SK-N-SH (cell line): ENCODE measurements at regions not wholly inside any gene's neighbourhood (a gene's known extent, or its start where the extent isn't known, plus 50 kb on each side); places are given as distances from the start of the nearest gene placed in this dataset.
A peak's percentile ranks its signal among the peaks of the same experiment; 100 is the strongest.

Source experiments
- CTCF ChIA-PET: fragments of 300-600, 350-600 bp; formaldehyde crosslinking; extraction: SDS; loops from one replicate; lab custom pipeline; 2021; lab: Yijun Ruan, JAX
- POLR2A ChIA-PET: fragments of 350-600 bp; sonication (Branson Sonifier 250); formaldehyde crosslinking; extraction: SDS; loops from one replicate; lab custom pipeline; 2020; ENCODE audit warnings: antibody characterized with exemption, inconsistent platforms; lab: Yijun Ruan, JAX
- DNase-seq: peaks from one replicate; pipeline ENCODE4 v3.0.0; 2012
- H2AFZ ChIP-seq: fragments of 200-600 bp; sonication (generic); 2 replicates; pipeline ENCODE4 v1.8.1; 2016; ENCODE audit warnings: antibody characterized with exemption, mild to moderate bottlenecking, low read depth
- H3F3A ChIP-seq: fragments of 200-600 bp; sonication (generic); replicated peaks from 2 replicates; pipeline ENCODE3; 2016; ENCODE audit warnings: antibody characterized with exemption, mild to moderate bottlenecking; ENCODE audit not compliant: insufficient read depth
- H3K27ac ChIP-seq, 2 experiments: fragments of 200-500 bp in 1 of 2; fragments of 200-600 bp in 1 of 2; sonication (Bioruptor generic) in 1 of 2; sonication (generic), shearing (Covaris generic) in 1 of 2; 2 replicates each; pipeline versions ENCODE4 v1.5.1 to v1.6.1; 2014 to 2016; ENCODE audit warnings: low read depth in 2 of 2, inconsistent platforms in 1 of 2, low read length in 1 of 2, mild to moderate bottlenecking in 1 of 2, mixed read lengths in 1 of 2
- H3K27me3 ChIP-seq: fragments of 200-600 bp; sonication (generic), shearing (Covaris generic); 2 replicates; pipeline ENCODE4 v1.6.1; 2016; ENCODE audit warnings: mixed run types; ENCODE audit not compliant: insufficient read depth
- H3K36me3 ChIP-seq, 2 experiments: fragments of 200-500 bp in 1 of 2; fragments of 200-600 bp in 1 of 2; sonication (Bioruptor generic) in 1 of 2; sonication (generic) in 1 of 2; replicated peaks in 1 of 2; 2 replicates each; pipeline versions ENCODE3 to v1.5.1; 2014 to 2016; ENCODE audit warnings: low read length in 1 of 2, mild to moderate bottlenecking in 1 of 2; ENCODE audit not compliant: insufficient read depth in 2 of 2, control insufficient read depth in 1 of 2
- H3K4me1 ChIP-seq, 2 experiments: fragments of 200-500 bp in 1 of 2; fragments of 200-600 bp in 1 of 2; sonication (Bioruptor generic) in 1 of 2; sonication (generic), shearing (Covaris generic) in 1 of 2; 2 replicates each; pipeline versions ENCODE4 v1.5.1 to v1.6.1; 2014 to 2016; ENCODE audit warnings: low read depth in 1 of 2, low read length in 1 of 2, mixed run types in 1 of 2; ENCODE audit not compliant: insufficient read depth in 2 of 2, control insufficient read depth in 1 of 2
- H3K4me2 ChIP-seq: fragments of 200-600 bp; sonication (generic), shearing (Covaris generic); 2 replicates; pipeline ENCODE4 v1.6.1; 2017; ENCODE audit warnings: mixed run types
- H3K4me3 ChIP-seq, 2 experiments: fragments of 200-500 bp in 1 of 2; fragments of 200-600 bp in 1 of 2; sonication (Bioruptor generic) in 1 of 2; sonication (generic), shearing (Covaris generic) in 1 of 2; 2 replicates each; pipeline versions ENCODE4 v1.5.1 to v1.8.1; 2014 to 2016; ENCODE audit warnings: low read depth in 2 of 2, inconsistent platforms in 1 of 2, low read length in 1 of 2, mild to moderate bottlenecking in 1 of 2, mixed read lengths in 1 of 2, moderate library complexity in 1 of 2
- H3K79me2 ChIP-seq: fragments of 200-600 bp; sonication (generic); 2 replicates; pipeline ENCODE4 v1.8.1; 2017; ENCODE audit warnings: mild to moderate bottlenecking; ENCODE audit not compliant: insufficient read depth
- H3K9ac ChIP-seq: fragments of 200-600 bp; sonication (generic); 2 replicates; pipeline ENCODE4 v1.6.1; 2017; ENCODE audit warnings: mixed run types
- H3K9me2 ChIP-seq: fragments of 200-600 bp; sonication (generic); 2 replicates; pipeline ENCODE4 v1.6.1; 2017; ENCODE audit warnings: mixed run types
- H3K9me3 ChIP-seq: fragments of 200-600 bp; sonication (generic); 2 replicates; pipeline ENCODE4 v1.6.1; 2017; ENCODE audit warnings: mixed run types, mild to moderate bottlenecking, moderate library complexity
- H4K20me1 ChIP-seq: fragments of 200-600 bp; sonication (generic); 2 replicates; pipeline ENCODE4 v1.6.1; 2017; ENCODE audit warnings: mild to moderate bottlenecking, mixed run types; ENCODE audit not compliant: insufficient read depth
- ELF1 ChIP-seq: IDR thresholded peaks from 2 replicates; pipeline ENCODE4 v1.4.0; 2012
- EZH2phosphoT487 ChIP-seq: fragments of 200-600 bp; sonication (generic); IDR thresholded peaks from 2 replicates; pipeline ENCODE4 v1.6.1; 2017; ENCODE audit warnings: low read depth, mixed run types, mild to moderate bottlenecking, antibody characterized with exemption, moderate library complexity, borderline replicate concordance
- FOXM1 ChIP-seq: IDR thresholded peaks from 2 replicates; pipeline ENCODE4 v1.4.0; 2012; ENCODE audit warnings: low read depth, mild to moderate bottlenecking
- GABPA ChIP-seq: IDR thresholded peaks from 2 replicates; pipeline ENCODE4 v1.4.0; 2012; ENCODE audit warnings: low read depth, mild to moderate bottlenecking
- GATA2 ChIP-seq: sonication (generic); formaldehyde crosslinking; IDR thresholded peaks from 2 replicates; pipeline ENCODE4 v1.5.0; 2020; ENCODE audit warnings: mild to moderate bottlenecking, missing genetic modification reagents
- IRF3 ChIP-seq: fragments of 150-350 bp; IDR thresholded peaks from 2 replicates; pipeline ENCODE4 v1.6.1; 2016; ENCODE audit warnings: mild to moderate bottlenecking, low read depth, low read length
- JUND ChIP-seq: IDR thresholded peaks from 2 replicates; pipeline ENCODE4 v1.4.0; 2012
- MEF2A ChIP-seq: IDR thresholded peaks from 2 replicates; pipeline ENCODE4 v1.4.0; 2012; ENCODE audit warnings: low read depth, borderline replicate concordance
- MXI1 ChIP-seq: IDR thresholded peaks from 2 replicates; pipeline ENCODE4 v1.6.1; 2012; ENCODE audit warnings: mild to moderate bottlenecking, low read depth, low read length, improper control_type of control experiment
- NFIC ChIP-seq: IDR thresholded peaks from 2 replicates; pipeline ENCODE4 v1.4.0; 2012; ENCODE audit warnings: borderline replicate concordance
- PBX3 ChIP-seq: IDR thresholded peaks from 2 replicates; pipeline ENCODE4; 2012
- RFX5 ChIP-seq: IDR thresholded peaks from 2 replicates; pipeline ENCODE4 v1.6.1; 2012; ENCODE audit warnings: mild to moderate bottlenecking, improper control_type of control experiment, low read length
- SIN3A ChIP-seq: IDR thresholded peaks from 2 replicates; pipeline ENCODE4 v1.6.1; 2012; ENCODE audit warnings: low read depth, mild to moderate bottlenecking, low read length, moderate library complexity, borderline replicate concordance
- SMC3 ChIP-seq: IDR thresholded peaks from 2 replicates; pipeline ENCODE4 v1.6.1; 2012; ENCODE audit warnings: low read depth, low read length, improper control_type of control experiment
- TEAD4 ChIP-seq: IDR thresholded peaks from 2 replicates; pipeline ENCODE4 v1.4.0; 2012; ENCODE audit warnings: mild to moderate bottlenecking, borderline replicate concordance; ENCODE audit not compliant: insufficient read depth
- YY1 ChIP-seq: IDR thresholded peaks from 2 replicates; pipeline ENCODE4 v1.4.0; 2012; ENCODE audit warnings: low read depth, mild to moderate bottlenecking
- WGBS: methylation state at CpG from one replicate; pipeline ENCODE4 v1.1.6; 2017; ENCODE audit warnings: low lambda C conversion rate; 5-methylcytosine and 5-hydroxymethylcytosine counted together
- TF ChIP-seq, protein P1 (sequence below): IDR thresholded peaks from 2 replicates; pipeline ENCODE4 v1.6.1; 2012; ENCODE audit warnings: mild to moderate bottlenecking, low read depth, low read length, moderate library complexity
- TF ChIP-seq, protein P2 (sequence below): IDR thresholded peaks from 2 replicates; pipeline ENCODE4 v1.4.0; 2012; ENCODE audit warnings: low read depth, borderline replicate concordance

DNA sequence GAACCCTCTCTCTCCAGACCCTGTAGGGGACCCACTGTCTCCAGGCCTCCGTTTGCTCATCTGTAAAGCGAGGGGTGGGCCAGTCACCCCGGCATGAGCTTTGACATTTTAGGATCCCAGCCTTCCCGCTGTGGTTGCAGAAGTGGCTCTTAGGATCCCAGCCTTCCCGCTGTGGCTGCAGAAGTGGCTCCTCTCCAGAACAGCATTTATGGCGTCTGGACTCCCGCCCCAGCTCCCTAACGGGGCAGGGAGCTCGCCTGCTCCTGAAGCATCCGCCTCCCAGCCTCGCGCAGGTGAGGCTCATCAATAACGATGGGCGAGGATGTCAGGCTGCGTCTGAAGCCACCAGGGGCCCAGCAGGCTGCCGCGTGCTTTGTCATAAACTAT lies 222.3 kb upstream of the TNRC6C start:
- ChIA-PET POLR2A (interaction anchor here (0.9 to 3.4 kb wide), 5 partner anchors 11 to 222 kb away, joined by 5 to 25 read pairs (median 8); partner anchors contain the start of gene TNRC6C), CTCF (interaction anchor here (2.0 to 4.3 kb wide), 4 partner anchors 10 to 278 kb away, joined by 5 to 26 read pairs (median 11); no protein-coding TSS in a partner anchor)
- Histone ChIP-seq H3K4me3 (no peak overlapping the region), H2AFZ (no peak overlapping the region), H3K4me2 (no peak overlapping the region), H3K36me3 (no peaks in the 10 kb centered on the region), H3K9ac (no peak overlapping the region), H4K20me1 (no peaks in the 10 kb centered on the region), H3F3A (no peaks in the 10 kb centered on the region), H3K27me3 (no peaks in the 10 kb centered on the region), H3K27ac (peak overlapping the region in 1 of 2 experiments; percentile 93; a peak in 2 of 4 replicates), H3K4me1 (peaks cover 12 to 35% of the 10 kb centered on the region in 2 experiments; a peak in 3 of 4 replicates), H3K9me2 (no peaks in the 10 kb centered on the region), H3K79me2 (no peaks in the 10 kb centered on the region), H3K9me3 (no peaks in the 10 kb centered on the region)
- 83% methylated on average over 13 of the region's 17 CpGs for WGBS
- no peak for DNase-seq
- no peak for TF ChIP-seq MXI1
- TF ChIP-seq IRF3: no peak
- no peak for TF ChIP-seq FOXM1
- TF ChIP-seq TEAD4: no peak
- no peak for TF ChIP-seq PBX3
- TF ChIP-seq, protein P1, sequence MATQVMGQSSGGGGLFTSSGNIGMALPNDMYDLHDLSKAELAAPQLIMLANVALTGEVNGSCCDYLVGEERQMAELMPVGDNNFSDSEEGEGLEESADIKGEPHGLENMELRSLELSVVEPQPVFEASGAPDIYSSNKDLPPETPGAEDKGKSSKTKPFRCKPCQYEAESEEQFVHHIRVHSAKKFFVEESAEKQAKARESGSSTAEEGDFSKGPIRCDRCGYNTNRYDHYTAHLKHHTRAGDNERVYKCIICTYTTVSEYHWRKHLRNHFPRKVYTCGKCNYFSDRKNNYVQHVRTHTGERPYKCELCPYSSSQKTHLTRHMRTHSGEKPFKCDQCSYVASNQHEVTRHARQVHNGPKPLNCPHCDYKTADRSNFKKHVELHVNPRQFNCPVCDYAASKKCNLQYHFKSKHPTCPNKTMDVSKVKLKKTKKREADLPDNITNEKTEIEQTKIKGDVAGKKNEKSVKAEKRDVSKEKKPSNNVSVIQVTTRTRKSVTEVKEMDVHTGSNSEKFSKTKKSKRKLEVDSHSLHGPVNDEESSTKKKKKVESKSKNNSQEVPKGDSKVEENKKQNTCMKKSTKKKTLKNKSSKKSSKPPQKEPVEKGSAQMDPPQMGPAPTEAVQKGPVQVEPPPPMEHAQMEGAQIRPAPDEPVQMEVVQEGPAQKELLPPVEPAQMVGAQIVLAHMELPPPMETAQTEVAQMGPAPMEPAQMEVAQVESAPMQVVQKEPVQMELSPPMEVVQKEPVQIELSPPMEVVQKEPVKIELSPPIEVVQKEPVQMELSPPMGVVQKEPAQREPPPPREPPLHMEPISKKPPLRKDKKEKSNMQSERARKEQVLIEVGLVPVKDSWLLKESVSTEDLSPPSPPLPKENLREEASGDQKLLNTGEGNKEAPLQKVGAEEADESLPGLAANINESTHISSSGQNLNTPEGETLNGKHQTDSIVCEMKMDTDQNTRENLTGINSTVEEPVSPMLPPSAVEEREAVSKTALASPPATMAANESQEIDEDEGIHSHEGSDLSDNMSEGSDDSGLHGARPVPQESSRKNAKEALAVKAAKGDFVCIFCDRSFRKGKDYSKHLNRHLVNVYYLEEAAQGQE: no peak

DNA sequence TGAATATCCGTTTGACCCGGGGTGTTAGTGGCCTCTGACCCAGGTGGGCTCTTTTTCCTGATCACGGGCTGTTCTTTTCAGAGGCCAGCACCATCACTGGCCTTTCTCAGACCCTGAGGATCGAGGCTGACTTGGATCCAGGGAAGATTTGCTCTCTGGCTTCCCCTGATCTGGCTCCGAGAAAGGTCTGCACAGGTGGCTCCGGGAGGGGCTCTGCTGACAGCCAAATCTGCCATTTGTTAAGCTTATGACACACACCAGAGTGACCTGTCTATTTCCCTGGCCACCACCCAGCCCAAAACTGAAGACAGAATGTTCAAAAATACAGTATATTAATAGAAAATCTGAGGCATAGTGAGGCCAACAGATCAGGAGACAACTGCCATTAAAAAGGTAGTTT lies 221.8 kb upstream of the TNRC6C start:
- DNase-seq: no peak
- Histone ChIP-seq H3K79me2 (no peaks in the 10 kb centered on the region), H2AFZ (no peak overlapping the region), H4K20me1 (no peaks in the 10 kb centered on the region), H3K27ac (peak overlapping the region in 1 of 2 experiments; percentile 93; a peak in 2 of 4 replicates), H3K9me3 (no peaks in the 10 kb centered on the region), H3F3A (no peaks in the 10 kb centered on the region), H3K4me2 (no peak overlapping the region), H3K4me1 (peaks cover 12 to 35% of the 10 kb centered on the region in 2 experiments; a peak in 3 of 4 replicates), H3K9me2 (no peaks in the 10 kb centered on the region), H3K27me3 (peaks cover 3% of the 10 kb centered on the region; the same call in 1 of the 2 replicates), H3K4me3 (no peak overlapping the region), H3K9ac (no peak overlapping the region), H3K36me3 (no peaks in the 10 kb centered on the region)
- CTCF ChIA-PET: interaction anchor here (0.8 to 4.3 kb wide), 5 partner anchors 9 to 278 kb away, joined by 3 to 26 read pairs (median 6); no protein-coding TSS in a partner anchor
- POLR2A ChIA-PET: interaction anchor here (3.4 kb wide), 1 partner anchor 221 kb away, joined by 25 read pairs; the partner anchor contains the start of gene TNRC6C
- 73% methylated on average over 6 of the region's 6 CpGs for WGBS
- TF ChIP-seq SIN3A (no peak), NFIC (no peak), MXI1 (no peak), EZH2phosphoT487 (no peak), RFX5 (no peak), TEAD4 (no peak), SMC3 (no peak), ELF1 (no peak), MEF2A (no peak), YY1 (no peak), JUND (no peak), GATA2 (CRISPR knock-in tag) (no peak), GABPA (no peak)
- TF ChIP-seq, protein P2, sequence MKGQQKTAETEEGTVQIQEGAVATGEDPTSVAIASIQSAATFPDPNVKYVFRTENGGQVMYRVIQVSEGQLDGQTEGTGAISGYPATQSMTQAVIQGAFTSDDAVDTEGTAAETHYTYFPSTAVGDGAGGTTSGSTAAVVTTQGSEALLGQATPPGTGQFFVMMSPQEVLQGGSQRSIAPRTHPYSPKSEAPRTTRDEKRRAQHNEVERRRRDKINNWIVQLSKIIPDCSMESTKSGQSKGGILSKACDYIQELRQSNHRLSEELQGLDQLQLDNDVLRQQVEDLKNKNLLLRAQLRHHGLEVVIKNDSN: no peak
